Sigmoid colon (tissue), 4 donors: ENCODE measurements at regions not wholly inside any gene's neighbourhood (a gene's known extent, or its start where the extent isn't known, plus 50 kb on each side); places are given as distances from the start of the nearest gene placed in this dataset.

Source experiments
- EP300 ChIP-seq, 4 donors: sonication (generic); formaldehyde crosslinking; IDR thresholded peaks; one replicate each; pipeline ENCODE4 v1.6.1; 2017; ENCODE audit warnings: antibody characterized with exemption in 4 of 4
- POLR2A ChIP-seq, 2 donors: fragments of 450-650 bp; IDR thresholded peaks; one replicate each; pipeline ENCODE4 v1.6.1; 2016; ENCODE audit warnings: antibody characterized with exemption in 2 of 2, mild to moderate bottlenecking in 2 of 2, moderate library complexity in 2 of 2
- TF ChIP-seq, protein P1 (sequence below), 4 experiments: fragments of 450-650 bp in 3 of 4; fragments of 200-600 bp in 1 of 4; IDR thresholded peaks; one replicate each; pipeline ENCODE4 v1.5.1; 2016 to 2019; ENCODE audit warnings: antibody characterized with exemption in 4 of 4, mild to moderate bottlenecking in 3 of 4, moderate library complexity in 2 of 4

DNA sequence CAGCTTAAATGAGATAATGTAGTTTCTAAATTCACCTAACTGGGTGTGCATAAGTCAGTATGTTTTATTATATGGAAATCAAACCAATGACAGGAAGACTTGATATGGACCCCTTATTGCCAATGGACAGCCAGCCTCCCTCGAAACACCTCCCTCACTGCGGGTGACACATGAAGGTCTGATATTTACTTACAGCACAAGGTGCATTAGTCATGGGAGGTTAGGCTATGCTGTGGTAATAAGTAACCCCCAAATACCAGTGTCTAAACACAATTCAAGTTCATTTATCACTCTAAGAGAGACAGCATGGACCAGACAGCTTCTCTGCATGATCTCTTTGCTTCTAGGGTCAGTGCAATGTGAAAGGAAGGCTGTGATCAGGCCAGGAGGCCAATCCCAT is 126.0 kb upstream of the KCNJ6 start:
- TF ChIP-seq, protein P1, sequence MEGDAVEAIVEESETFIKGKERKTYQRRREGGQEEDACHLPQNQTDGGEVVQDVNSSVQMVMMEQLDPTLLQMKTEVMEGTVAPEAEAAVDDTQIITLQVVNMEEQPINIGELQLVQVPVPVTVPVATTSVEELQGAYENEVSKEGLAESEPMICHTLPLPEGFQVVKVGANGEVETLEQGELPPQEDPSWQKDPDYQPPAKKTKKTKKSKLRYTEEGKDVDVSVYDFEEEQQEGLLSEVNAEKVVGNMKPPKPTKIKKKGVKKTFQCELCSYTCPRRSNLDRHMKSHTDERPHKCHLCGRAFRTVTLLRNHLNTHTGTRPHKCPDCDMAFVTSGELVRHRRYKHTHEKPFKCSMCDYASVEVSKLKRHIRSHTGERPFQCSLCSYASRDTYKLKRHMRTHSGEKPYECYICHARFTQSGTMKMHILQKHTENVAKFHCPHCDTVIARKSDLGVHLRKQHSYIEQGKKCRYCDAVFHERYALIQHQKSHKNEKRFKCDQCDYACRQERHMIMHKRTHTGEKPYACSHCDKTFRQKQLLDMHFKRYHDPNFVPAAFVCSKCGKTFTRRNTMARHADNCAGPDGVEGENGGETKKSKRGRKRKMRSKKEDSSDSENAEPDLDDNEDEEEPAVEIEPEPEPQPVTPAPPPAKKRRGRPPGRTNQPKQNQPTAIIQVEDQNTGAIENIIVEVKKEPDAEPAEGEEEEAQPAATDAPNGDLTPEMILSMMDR (IDR thresholded peaks at IDR 0.05): no peak
- TF ChIP-seq POLR2A (IDR thresholded peaks at IDR 0.05): no peak
- TF ChIP-seq EP300 (IDR thresholded peaks at IDR 0.05): no peak
